ENCODE measurements at regions not wholly inside any gene's neighbourhood (a gene's known extent, or its start where the extent isn't known, plus 50 kb on each side); places are given as distances from the start of the nearest gene placed in this dataset.

DNA sequence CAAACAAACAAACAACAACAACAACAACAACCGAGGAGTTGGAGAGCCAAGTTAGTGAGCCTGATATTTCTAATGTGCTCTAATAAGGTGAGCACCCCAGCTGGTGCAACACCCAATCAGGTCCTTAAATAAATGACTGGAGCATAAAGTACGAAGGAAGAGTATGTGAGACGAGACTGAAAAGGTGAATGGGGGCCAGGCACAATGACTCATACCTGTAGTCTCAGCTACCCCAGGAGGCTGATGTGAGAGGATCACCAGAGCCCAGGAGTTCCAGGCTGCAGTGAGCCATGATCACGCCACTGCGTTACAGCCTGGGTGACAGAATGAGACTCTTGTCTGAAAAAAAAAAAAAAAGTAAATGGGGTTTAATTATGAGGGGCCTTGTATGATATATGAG is 152.0 kb upstream of the ZRANB2 start:
- Histone ChIP-seq H3K4me1 (no peaks in the 10 kb centered on the region), H3K9ac (no peak overlapping the region), H3K4me3 (no peak overlapping the region), H3K27me3 (no peaks in the 10 kb centered on the region), H3K36me3 (no peaks in the 10 kb centered on the region), H3K27ac (no peak overlapping the region), H3K9me3 (no peaks in the 10 kb centered on the region), H4K20me1 (no peaks in the 10 kb centered on the region), H3K4me2 (no peak overlapping the region)
- TF ChIP-seq Cebpa-rat (IDR thresholded peaks at IDR 0.05) = no peak

DNA sequence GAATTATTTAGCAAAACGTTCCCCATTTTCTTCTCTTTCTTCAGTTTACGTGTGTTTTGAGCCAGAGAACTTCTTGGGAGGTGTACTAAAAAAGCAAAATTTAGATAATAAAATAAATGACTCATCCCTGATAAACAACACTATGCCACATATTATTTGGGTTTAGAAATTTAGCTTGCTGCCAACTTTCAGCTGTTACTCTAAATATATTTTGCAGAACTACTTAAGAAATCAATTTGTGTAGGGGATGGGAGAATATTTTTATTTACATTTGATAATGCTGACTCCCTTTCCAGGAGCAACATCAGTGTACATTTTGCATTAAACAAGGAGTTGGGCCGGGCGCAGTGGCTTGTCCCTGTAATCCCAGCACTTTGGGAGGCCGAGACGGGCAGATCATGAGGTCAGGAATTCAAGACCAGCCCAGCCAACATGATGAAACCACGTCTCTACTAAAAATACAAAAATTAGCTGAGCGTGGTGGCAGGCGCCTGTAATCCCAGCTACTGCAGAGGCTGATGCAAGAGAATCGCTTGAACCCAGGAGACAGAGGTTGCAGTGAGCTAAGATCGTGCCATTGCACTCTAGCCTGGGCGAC is 151.4 kb upstream of the ZRANB2 start:
- H3K27ac ChIP-seq = no peak overlapping the region
- TF ChIP-seq Cebpa-rat (IDR thresholded peaks at IDR 0.05) = no peak
- no peaks in the 10 kb centered on the region for H3K27me3 ChIP-seq
- H3K4me2 ChIP-seq = no peak overlapping the region
- no peaks in the 10 kb centered on the region for H3K9me3 ChIP-seq
- no peak overlapping the region for H3K4me3 ChIP-seq
- no peaks in the 10 kb centered on the region for H3K36me3 ChIP-seq
- no peaks in the 10 kb centered on the region for H4K20me1 ChIP-seq
- H3K4me1 ChIP-seq = no peaks in the 10 kb centered on the region
- no peak overlapping the region for H3K9ac ChIP-seq

DNA sequence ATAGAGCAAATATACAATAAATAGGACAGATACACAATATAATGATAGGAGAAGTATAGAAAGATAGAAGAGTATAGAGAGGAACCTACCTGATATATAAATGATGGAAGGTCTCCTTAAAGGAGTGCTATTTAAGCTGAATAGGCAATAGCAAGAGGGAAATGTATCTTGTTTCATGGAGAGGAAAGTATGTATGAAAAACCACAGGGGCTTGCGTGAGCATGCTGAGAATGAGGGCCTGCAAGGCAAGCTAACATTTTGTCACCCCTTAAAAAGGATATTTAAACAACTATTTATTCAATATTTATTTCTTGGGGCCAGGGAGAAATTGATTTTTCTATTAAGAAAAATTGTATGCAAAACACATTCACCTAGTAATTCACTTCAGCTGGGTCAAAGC is 150.9 kb upstream of the ZRANB2 start:
- Histone ChIP-seq H3K27ac (no peak overlapping the region), H3K4me2 (no peak overlapping the region), H3K27me3 (no peaks in the 10 kb centered on the region), H3K4me1 (no peaks in the 10 kb centered on the region), H3K36me3 (no peaks in the 10 kb centered on the region), H3K9ac (no peak overlapping the region), H3K4me3 (no peak overlapping the region), H4K20me1 (no peaks in the 10 kb centered on the region), H3K9me3 (no peaks in the 10 kb centered on the region)
- TF ChIP-seq Cebpa-rat (IDR thresholded peaks at IDR 0.05) = no peak

DNA sequence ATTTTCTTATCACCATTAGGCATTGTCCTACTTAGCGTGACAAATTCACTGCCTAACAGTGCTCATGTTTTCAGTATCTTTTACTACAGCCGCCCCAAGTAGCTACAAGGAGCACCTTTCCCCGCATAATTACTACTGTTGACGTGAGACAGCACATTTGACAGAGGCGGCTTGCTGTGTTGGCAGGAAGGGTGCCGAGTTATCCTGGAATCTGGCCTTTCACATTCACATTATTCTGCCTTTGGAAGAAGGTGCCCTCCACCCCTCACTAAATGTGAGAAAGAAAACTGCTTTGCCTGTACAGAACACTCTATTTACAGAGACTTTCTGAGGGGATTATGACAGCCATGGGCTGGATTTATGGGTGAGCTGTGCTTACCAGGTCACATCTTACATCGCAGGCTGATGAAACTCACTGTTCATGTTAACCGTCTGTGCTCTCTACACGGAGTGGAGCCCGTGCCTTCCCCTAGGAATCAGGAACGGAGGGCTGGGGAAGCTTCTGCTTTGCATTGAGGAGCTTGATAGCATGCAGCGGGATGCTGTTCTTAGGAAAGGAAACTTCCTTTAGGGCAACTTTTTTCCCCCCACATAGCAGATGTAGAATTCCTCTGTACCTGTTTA is 148.0 kb upstream of the ZRANB2 start:
- Histone ChIP-seq H3K4me1 (no peaks in the 10 kb centered on the region), H3K27ac (no peak overlapping the region), H3K9ac (no peak overlapping the region), H3K4me2 (no peak overlapping the region), H3K27me3 (no peaks in the 10 kb centered on the region), H3K4me3 (no peak overlapping the region), H3K36me3 (no peaks in the 10 kb centered on the region), H4K20me1 (no peaks in the 10 kb centered on the region), H3K9me3 (no peaks in the 10 kb centered on the region)
- no peak for TF ChIP-seq Cebpa-rat (IDR thresholded peaks at IDR 0.05)

DNA sequence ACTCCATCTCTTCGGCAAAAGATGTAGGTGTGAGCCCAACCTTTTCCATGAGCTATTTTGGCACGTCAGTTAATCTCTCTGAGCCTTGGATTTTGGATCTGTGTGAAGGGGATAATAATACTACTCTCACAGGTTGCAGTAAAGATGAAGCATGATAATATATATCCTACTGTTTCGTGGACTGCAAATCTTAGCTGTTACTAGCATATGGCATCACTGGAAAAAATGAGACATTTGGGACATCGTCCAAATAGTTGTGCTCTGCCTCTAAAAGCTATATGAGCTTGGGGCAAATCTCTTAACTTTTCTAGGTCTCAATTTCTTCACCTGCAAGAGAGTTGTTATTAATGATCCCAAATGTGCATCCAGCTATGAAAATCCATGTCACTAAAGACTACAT is 147.4 kb upstream of the ZRANB2 start:
- Histone ChIP-seq H3K4me2 (no peak overlapping the region), H3K27ac (no peak overlapping the region), H3K27me3 (no peaks in the 10 kb centered on the region), H3K4me1 (no peaks in the 10 kb centered on the region), H3K9me3 (no peaks in the 10 kb centered on the region), H3K4me3 (no peak overlapping the region), H3K9ac (no peak overlapping the region), H4K20me1 (no peaks in the 10 kb centered on the region), H3K36me3 (no peaks in the 10 kb centered on the region)
- TF ChIP-seq Cebpa-rat (IDR thresholded peaks at IDR 0.05) = no peak

DNA sequence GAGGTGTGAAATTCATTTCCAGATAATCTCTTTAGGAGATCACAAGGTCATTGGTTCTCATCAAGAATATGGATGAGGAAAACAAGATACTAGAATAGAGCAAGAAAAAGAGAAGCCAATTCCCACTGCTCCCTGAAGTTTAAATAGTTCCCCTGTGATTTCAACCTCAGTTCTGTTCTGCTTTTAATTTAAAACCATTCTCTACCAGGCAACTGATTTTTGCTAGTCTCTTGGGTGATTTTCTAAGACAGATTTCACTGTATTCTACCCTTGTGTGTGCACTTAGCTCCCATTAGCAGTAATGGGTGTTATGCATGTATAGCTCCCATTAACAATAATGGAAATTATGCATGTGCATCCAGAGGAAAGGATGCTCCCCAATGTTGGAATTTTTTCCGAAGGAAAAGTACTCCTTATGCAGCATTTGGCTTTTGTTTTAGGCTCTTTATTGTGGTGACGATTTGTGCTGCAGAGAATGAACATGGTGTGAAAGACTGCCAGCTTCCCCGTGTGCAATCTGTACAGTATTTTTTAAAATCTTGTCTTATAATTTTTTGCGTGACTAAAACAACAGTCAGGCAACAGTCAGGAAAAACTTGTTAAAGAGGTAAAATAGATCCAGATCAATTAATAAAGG is 144.0 kb upstream of the ZRANB2 start:
- no peaks in the 10 kb centered on the region for H4K20me1 ChIP-seq

DNA sequence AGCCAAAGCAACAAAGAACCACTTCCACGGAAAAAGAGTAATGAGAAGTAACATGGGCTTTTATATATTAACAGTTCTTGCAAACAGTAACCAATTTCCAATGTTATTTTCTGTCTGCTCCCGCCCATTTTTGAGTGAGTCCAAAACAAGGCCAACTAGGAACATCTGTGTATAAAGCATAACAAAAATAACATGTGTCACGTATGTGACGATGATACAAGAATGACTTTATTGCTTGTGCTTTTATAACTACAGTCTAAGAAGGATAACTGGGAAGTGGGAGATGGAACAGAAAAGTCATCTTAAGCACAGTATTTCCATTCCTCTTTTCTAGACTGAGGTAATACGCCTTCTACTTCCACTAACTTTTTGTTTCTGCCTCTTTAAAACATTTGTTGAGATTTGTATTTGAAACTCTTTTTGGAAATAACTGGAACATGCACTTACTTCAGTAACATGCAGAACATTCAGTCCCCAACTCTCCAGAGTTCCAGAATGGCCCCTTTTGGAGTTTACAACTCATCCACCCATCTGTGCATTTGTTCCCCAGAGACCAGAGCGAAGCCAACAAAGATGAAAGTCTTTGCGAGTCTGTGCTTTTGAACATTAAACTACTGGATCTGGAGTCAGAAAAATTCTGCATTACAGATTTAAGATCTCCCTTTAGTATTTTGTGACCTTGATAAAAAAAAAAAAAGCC is 143.0 kb upstream of the ZRANB2 start:
- no peak for TF ChIP-seq Cebpa-rat (IDR thresholded peaks at IDR 0.05)
- Histone ChIP-seq H3K9ac (no peak overlapping the region), H3K4me2 (no peak overlapping the region), H4K20me1 (no peaks in the 10 kb centered on the region), H3K27me3 (no peaks in the 10 kb centered on the region), H3K36me3 (no peaks in the 10 kb centered on the region), H3K4me1 (no peaks in the 10 kb centered on the region), H3K27ac (no peak overlapping the region), H3K4me3 (no peak overlapping the region), H3K9me3 (no peaks in the 10 kb centered on the region)

More for the DNA sequence above, 144.0 kb upstream of the ZRANB2 start:
- Histone ChIP-seq H3K9ac (no peak overlapping the region), H3K9me3 (no peaks in the 10 kb centered on the region), H3K4me1 (no peaks in the 10 kb centered on the region), H3K4me2 (no peak overlapping the region), H3K36me3 (no peaks in the 10 kb centered on the region), H3K4me3 (no peak overlapping the region), H3K27ac (no peak overlapping the region), H3K27me3 (no peaks in the 10 kb centered on the region)
- no peak for TF ChIP-seq Cebpa-rat (IDR thresholded peaks at IDR 0.05)

DNA sequence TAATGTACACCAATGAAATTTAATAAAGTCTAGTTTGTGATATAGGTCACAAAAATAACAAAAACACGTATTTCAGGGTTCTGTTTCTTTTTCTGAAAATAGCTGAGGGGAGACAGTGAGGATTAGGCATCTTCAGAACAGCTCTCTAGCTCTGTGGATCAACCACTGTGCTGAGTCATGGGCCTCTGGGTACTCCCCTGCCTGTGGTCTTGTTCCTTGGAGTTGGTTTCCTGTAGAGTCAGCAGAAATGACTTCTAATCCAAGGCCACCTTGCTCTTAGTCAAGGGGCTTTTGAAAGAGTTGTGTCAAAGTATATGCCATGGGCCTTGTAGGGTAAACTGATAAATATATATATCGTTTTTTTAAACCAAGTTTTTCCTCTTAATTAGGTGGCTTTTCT is 141.8 kb upstream of the ZRANB2 start:
- Histone ChIP-seq H3K4me2 (no peak overlapping the region), H3K27ac (no peak overlapping the region), H3K4me3 (no peak overlapping the region), H4K20me1 (no peaks in the 10 kb centered on the region), H3K36me3 (no peaks in the 10 kb centered on the region), H3K9me3 (no peaks in the 10 kb centered on the region), H3K27me3 (no peaks in the 10 kb centered on the region), H3K9ac (no peak overlapping the region), H3K4me1 (no peaks in the 10 kb centered on the region)
- no peak for TF ChIP-seq Cebpa-rat (IDR thresholded peaks at IDR 0.05)

DNA sequence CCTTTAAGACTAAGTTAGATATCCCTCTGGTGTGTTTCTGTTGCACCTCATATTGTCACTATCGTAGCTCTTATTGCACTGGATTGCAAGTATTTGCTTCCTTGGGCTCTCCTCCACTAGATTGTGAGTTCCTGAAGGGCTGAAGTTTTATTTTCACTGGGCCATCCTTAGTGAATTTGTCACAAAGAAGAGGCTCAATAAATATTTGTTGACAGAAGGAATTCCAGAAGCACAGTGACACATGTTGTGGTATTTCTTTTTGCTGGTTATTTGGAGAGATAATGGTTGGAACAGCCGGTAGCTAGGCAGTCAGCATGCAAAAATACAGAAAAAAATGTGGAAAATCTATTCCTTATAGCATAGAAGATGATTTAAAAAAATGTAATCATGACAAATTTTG is 129.9 kb upstream of the ZRANB2 start:
- Histone ChIP-seq H3K9me3 (no peaks in the 10 kb centered on the region), H3K4me2 (no peak overlapping the region), H3K4me1 (no peaks in the 10 kb centered on the region), H3K27ac (no peak overlapping the region), H3K36me3 (no peaks in the 10 kb centered on the region), H3K9ac (no peak overlapping the region), H3K27me3 (no peaks in the 10 kb centered on the region), H4K20me1 (no peaks in the 10 kb centered on the region), H3K4me3 (no peak overlapping the region)
- no peak for TF ChIP-seq Cebpa-rat (IDR thresholded peaks at IDR 0.05)

DNA sequence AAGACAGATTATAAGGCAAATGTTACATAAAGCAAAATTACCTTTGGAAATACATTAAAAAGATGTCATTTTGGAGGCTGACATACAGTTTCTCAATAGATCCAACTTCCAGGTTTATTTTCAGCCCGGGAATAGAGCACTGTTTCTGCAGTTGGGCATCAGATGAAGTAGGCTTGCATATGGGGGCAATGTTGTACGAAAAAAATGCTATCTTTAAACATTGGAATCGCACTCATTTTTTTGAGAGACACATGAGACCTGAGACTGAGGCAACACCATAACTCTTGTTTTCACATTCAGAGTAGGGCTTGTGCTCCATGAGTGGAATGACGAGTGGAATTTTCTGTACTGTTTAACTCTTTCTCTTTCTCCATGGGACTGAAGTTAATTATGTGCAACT is 122.4 kb upstream of the ZRANB2 start:
- H3K4me3 ChIP-seq = no peak overlapping the region

More for the DNA sequence above, 122.4 kb upstream of the ZRANB2 start:
- no peak overlapping the region for H3K27ac ChIP-seq
- TF ChIP-seq Cebpa-rat (IDR thresholded peaks at IDR 0.05) = no peak
- no peak overlapping the region for H3K4me2 ChIP-seq
- no peaks in the 10 kb centered on the region for H3K36me3 ChIP-seq
- H3K4me1 ChIP-seq = no peaks in the 10 kb centered on the region
- H3K27me3 ChIP-seq = no peaks in the 10 kb centered on the region
- H3K9ac ChIP-seq = no peak overlapping the region
- no peaks in the 10 kb centered on the region for H4K20me1 ChIP-seq
- no peaks in the 10 kb centered on the region for H3K9me3 ChIP-seq
